LNCaP clone FGC (cell line): ENCODE measurements at regions not wholly inside any gene's neighbourhood (a gene's known extent, or its start where the extent isn't known, plus 50 kb on each side); places are given as distances from the start of the nearest gene placed in this dataset.
"Not testable (repeated sequence)": the region's sequence is repeated elsewhere in the genome, so short reads cannot be mapped to it uniquely, and the experiment has no call there.

Experiments used
- DNase-seq: peaks from one replicate; pipeline ENCODE4 v3.0.0-alpha.2; 2011; ENCODE audit warnings: low read depth
- H3K4me3 ChIP-seq: 2 replicates; pipeline ENCODE4 v1.5.1; 2011; ENCODE audit warnings: mild to moderate bottlenecking, low read depth, low read length, control low read depth
- TF ChIP-seq, protein P1 (sequence below): IDR thresholded peaks from 2 replicates; pipeline ENCODE4 v1.5.1; 2012; ENCODE audit warnings: mild to moderate bottlenecking; ENCODE audit not compliant: control insufficient read depth, insufficient read depth; ENCODE audit errors: extremely low read depth

DNA sequence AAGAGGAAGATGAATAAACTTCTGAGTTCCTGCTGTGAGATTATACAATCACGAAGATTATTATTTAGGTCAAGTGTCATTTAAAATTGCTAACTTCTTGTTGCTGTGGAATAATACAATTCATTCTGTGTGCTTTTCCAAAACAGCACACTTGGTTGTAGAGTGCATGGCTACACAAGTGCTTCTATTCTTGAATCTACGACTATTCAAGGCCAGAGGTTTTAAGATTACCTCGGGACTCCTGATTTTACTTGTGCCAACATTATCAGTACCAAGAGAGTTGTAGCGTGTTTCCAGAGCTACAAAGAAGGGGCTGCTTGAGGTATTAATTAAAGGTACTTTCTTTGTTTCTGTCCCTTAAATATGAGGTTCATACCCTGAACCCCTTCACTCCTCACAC is 234.0 kb upstream of the PCDH9 start:
- no peak overlapping the region for H3K4me3 ChIP-seq
- TF ChIP-seq, protein P1, sequence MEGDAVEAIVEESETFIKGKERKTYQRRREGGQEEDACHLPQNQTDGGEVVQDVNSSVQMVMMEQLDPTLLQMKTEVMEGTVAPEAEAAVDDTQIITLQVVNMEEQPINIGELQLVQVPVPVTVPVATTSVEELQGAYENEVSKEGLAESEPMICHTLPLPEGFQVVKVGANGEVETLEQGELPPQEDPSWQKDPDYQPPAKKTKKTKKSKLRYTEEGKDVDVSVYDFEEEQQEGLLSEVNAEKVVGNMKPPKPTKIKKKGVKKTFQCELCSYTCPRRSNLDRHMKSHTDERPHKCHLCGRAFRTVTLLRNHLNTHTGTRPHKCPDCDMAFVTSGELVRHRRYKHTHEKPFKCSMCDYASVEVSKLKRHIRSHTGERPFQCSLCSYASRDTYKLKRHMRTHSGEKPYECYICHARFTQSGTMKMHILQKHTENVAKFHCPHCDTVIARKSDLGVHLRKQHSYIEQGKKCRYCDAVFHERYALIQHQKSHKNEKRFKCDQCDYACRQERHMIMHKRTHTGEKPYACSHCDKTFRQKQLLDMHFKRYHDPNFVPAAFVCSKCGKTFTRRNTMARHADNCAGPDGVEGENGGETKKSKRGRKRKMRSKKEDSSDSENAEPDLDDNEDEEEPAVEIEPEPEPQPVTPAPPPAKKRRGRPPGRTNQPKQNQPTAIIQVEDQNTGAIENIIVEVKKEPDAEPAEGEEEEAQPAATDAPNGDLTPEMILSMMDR: no peak
- no peak for DNase-seq

DNA sequence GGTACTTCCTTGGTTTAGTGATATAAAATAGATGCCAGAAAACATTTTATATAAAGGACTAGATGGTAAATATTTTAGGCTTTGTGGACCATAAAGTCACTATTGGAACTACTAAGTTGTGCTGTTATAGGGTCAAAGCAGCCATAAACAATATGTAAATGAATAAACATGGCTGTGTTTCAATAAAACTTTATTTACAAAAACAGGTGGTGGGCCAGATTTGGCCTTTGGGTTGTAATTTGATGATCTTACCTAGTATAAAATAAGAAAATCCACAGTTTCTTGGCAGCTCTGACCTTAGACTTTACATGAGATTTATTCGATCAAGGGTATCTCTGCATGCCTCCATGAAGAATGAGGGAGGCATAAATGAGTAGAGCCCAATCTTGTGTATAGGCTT is 232.0 kb upstream of the PCDH9 start:
- no peak overlapping the region for H3K4me3 ChIP-seq
- TF ChIP-seq, protein P1: no peak

DNA sequence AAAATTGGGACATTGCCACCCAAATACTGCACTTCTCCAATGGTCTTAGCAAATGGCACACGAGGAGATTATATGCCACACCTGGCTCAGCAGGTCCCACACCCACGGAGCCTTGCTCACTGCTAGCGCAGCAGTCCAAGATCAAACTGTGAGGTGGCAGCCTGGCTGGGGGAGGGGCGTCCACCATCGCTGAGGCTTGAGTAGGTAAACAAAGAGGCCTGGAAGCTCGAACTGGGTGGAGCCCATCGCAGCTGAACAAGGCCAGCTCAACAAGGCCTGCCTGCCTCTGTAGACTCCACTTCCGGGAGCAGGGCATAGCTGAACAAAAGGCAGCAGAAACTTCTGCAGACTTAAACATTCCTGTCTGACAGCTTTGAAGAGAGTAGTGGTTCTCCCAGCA is 222.4 kb upstream of the PCDH9 start:
- not testable (repeated sequence) for H3K4me3 ChIP-seq, DNase-seq

More for the DNA sequence above, 232.0 kb upstream of the PCDH9 start:
- no peak for DNase-seq

DNA sequence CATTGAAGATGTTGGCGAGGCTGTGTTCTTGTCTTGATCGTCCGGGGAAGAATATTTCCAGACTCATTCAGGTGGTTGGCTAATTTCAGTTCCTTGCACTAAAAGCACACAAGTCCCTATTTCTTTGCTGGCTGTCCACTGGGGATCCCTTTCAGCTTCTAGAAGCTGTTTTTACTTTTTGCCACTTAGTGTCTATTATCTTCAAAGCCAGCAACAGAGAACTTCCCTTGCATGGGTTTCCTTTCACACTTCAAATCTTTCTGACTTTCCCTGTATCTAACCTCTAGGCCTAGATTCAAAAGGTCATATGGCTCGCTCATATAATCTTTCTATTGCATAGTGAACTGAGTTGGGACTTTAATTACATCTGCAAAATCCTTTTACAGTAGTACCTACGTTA is 215.3 kb upstream of the PCDH9 start:
- TF ChIP-seq, protein P1: no peak
- no peak for DNase-seq
- H3K4me3 ChIP-seq: no peak overlapping the region

DNA sequence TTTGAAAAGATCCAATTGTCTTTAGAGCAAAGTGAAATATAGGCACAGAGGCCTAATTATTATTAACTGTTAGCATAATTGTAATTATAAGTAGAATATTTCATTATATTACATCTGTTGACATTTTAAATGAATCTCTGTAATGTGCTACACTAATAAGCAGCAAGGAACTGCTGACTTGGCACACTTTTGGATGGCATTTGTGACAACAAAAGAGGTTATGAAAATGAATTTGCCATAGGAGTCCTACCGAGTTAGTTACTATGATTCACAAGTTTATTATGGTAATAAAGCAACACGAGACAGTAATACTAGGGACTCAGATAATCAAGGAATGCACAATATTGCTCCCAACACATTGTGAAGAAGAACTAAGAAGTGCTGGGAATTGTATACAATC is 213.8 kb upstream of the PCDH9 start:
- H3K4me3 ChIP-seq: no peak overlapping the region
- DNase-seq: no peak
- TF ChIP-seq, protein P1: no peak

DNA sequence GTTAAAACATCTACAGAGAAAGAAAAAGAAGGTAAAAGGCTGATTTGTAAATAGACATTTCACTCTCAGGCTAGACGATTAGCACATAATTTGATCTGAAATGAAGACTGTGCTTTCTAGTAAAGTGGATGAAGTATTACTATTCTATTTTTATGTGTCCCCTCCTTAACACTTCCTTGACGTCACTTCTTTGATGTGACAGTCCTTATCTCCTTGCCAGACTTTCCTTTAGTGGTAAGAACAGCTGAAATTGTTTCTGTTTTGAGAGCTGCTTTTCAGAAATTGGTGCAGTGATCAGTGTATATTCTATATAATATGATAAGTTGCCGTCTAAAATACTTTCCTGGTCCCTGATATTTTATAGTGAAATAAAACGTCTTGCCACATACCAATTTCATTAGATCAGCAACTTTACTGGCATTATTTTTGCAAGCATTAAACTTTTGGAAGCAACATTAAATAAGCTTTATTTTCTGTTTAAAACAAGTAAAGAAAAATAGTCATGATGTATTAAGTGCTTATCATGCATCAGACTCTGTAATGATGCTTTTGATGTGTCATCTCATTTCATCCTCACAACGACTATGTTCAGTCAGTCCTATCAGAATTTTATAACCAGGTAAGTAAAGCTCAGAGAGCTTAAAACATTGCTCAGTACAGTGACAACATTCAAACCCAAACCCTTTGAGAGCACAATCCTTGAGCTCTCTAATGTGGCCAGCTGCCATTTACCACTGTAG is 210.3 kb upstream of the PCDH9 start:
- H3K4me3 ChIP-seq: no peak overlapping the region
- TF ChIP-seq, protein P1: no peak
- no peak for DNase-seq

DNA sequence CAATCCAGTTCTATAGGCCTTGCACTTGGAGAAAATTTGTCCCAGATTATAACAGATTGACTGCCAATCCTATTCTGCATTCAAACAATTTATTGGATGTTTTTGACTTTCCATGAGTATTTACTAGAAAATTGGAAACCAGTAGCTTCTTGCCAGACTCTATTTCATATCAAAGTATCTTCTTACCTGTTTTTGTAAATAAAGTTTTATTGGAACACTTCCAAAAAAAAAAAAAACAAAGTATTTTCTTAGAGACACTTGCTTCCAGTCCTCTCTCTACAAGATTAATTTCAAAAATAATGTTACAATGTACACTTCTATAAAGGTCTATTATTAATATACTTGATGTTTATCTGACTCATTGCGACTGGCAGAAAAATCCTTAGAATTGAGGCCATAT is 209.2 kb upstream of the PCDH9 start:
- TF ChIP-seq, protein P1: no peak
- H3K4me3 ChIP-seq: no peak overlapping the region
- DNase-seq: no peak
